A673 (cell line): ENCODE measurements at regions not wholly inside any gene's neighbourhood (a gene's known extent, or its start where the extent isn't known, plus 50 kb on each side); places are given as distances from the start of the nearest gene placed in this dataset.

Experiments
- BruUV-seq: library from RNA; stranded (reverse); fragments of 400-500 nt; replicated peaks from 2 replicates; lab custom pipeline; 2021; lab: Mats Ljungman, UMichigan
- CTCF ChIA-PET: fragments of 300-600 bp; sonication (Branson Sonifier 250); formaldehyde crosslinking; loops from one replicate; lab custom pipeline; 2022; ENCODE audit warnings: antibody characterized with exemption; lab: Charles Lee
- POLR2A ChIA-PET: fragments of 300-600 bp; sonication (Branson Sonifier 250); formaldehyde crosslinking; loops from one replicate; lab custom pipeline; 2022; ENCODE audit warnings: antibody characterized with exemption; ENCODE audit not compliant: low non-redundant PET; lab: Charles Lee
- DNase-seq: peaks from one replicate; pipeline ENCODE4 v3.0.0-alpha.2; 2015; ENCODE audit warnings: low spot score
- H3K27ac ChIP-seq: fragments of 200-600 bp; sonication (generic); 2 replicates; pipeline ENCODE4 v1.5.1; 2016; ENCODE audit warnings: mixed run types, low read depth, mild to moderate bottlenecking, mixed read lengths, antibody characterized with exemption, low read length; ENCODE audit not compliant: poor library complexity, severe bottlenecking
- H3K27me3 ChIP-seq: fragments of 200-600 bp; sonication (generic); replicated peaks from 2 replicates; pipeline ENCODE4 v1.6.1; 2017; ENCODE audit warnings: mixed run types, low read depth, mild to moderate bottlenecking, mixed read lengths, antibody characterized with exemption, low read length; ENCODE audit not compliant: insufficient read depth, poor library complexity
- H3K36me3 ChIP-seq: fragments of 200-600 bp; sonication (generic); 2 replicates; pipeline ENCODE4 v1.6.1; 2016; ENCODE audit warnings: mixed run types, mild to moderate bottlenecking, mixed read lengths, antibody characterized with exemption, low read length; ENCODE audit not compliant: insufficient read depth, poor library complexity, severe bottlenecking
- H3K4me1 ChIP-seq: fragments of 200-600 bp; sonication (generic); 2 replicates; pipeline ENCODE4 v1.6.1; 2017; ENCODE audit warnings: mixed run types, mild to moderate bottlenecking, mixed read lengths, antibody characterized with exemption, low read length; ENCODE audit not compliant: insufficient read depth, poor library complexity, severe bottlenecking
- H3K4me3 ChIP-seq: fragments of 200-600 bp; sonication (generic); 2 replicates; pipeline ENCODE4 v1.5.1; 2016; ENCODE audit warnings: low read depth, mixed run types, mild to moderate bottlenecking, mixed read lengths, low read length; ENCODE audit not compliant: poor library complexity, severe bottlenecking
- H3K9me3 ChIP-seq: fragments of 200-600 bp; sonication (generic); 2 replicates; pipeline ENCODE4 v1.6.1; 2016; ENCODE audit warnings: mixed run types, low read depth, mild to moderate bottlenecking, mixed read lengths, antibody characterized with exemption, low read length; ENCODE audit not compliant: poor library complexity, severe bottlenecking
- EZH2 ChIP-seq: fragments of 200-600 bp; sonication (generic); IDR thresholded peaks from 2 replicates; pipeline ENCODE4 v1.6.1; 2017; ENCODE audit warnings: borderline replicate concordance, low read depth, mild to moderate bottlenecking, mixed read lengths, antibody characterized with exemption, low read length; ENCODE audit not compliant: poor library complexity, severe bottlenecking
- intact Hi-C: fragments of 100-400 bp; cut with micrococcal nuclease; formaldehyde crosslinking; loops from one replicate; pipeline ENCODE4 v1.10.0; 2022; ENCODE audit not compliant: unreplicated experiment
- TF ChIP-seq, protein P1 (sequence below): fragments of 300-800, 200-600 bp; sonication (generic); conservative IDR thresholded peaks from 2 replicates; pipeline ENCODE4 v1.5.1; 2017; ENCODE audit warnings: low read depth, mild to moderate bottlenecking, antibody characterized with exemption, low read length, moderate library complexity, mixed read lengths

DNA sequence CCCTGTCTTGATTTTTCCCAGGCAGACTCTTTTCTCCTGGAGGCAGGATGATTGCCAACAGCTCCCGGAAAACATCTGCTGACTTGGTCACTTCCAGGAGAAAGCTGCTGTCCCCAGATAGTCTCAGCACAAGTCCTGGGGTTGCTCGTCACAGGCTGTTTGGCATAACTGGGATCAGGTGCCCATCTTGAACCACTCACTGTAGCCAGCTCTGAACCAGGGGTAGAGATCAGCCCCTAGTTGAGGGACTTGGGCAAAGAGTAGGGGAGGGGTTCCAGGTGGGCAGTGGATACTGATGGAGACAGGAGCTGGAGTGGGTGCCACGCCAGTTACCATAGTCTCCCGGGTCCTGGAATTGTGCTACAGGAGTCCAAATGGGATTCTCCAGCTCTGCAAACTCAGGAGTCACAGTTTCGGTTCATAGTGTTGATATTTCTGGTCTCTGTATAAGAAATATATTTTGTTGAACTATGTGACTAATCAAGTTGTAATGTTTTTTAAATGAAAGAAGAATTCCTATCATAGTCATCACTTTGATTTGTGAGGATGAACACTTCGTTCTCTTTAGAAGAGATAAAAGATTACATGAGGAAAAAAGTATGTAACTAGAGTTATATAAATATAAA lies 1154.5 kb downstream of the AACS start:
- no TSS peak for BruUV-seq
- intact Hi-C loops: no loop called here
- Histone ChIP-seq H3K27me3 (no peaks in the 10 kb centered on the region), H3K4me1 (no peaks in the 10 kb centered on the region), H3K4me3 (no peak overlapping the region), H3K9me3 (no peaks in the 10 kb centered on the region), H3K36me3 (no peaks in the 10 kb centered on the region), H3K27ac (no peak overlapping the region)
- POLR2A ChIA-PET: no interaction called here
- CTCF ChIA-PET: no interaction called here
- TF ChIP-seq, protein P1, sequence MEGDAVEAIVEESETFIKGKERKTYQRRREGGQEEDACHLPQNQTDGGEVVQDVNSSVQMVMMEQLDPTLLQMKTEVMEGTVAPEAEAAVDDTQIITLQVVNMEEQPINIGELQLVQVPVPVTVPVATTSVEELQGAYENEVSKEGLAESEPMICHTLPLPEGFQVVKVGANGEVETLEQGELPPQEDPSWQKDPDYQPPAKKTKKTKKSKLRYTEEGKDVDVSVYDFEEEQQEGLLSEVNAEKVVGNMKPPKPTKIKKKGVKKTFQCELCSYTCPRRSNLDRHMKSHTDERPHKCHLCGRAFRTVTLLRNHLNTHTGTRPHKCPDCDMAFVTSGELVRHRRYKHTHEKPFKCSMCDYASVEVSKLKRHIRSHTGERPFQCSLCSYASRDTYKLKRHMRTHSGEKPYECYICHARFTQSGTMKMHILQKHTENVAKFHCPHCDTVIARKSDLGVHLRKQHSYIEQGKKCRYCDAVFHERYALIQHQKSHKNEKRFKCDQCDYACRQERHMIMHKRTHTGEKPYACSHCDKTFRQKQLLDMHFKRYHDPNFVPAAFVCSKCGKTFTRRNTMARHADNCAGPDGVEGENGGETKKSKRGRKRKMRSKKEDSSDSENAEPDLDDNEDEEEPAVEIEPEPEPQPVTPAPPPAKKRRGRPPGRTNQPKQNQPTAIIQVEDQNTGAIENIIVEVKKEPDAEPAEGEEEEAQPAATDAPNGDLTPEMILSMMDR: no peak
- TF ChIP-seq EZH2: no peak
- no peak for DNase-seq

DNA sequence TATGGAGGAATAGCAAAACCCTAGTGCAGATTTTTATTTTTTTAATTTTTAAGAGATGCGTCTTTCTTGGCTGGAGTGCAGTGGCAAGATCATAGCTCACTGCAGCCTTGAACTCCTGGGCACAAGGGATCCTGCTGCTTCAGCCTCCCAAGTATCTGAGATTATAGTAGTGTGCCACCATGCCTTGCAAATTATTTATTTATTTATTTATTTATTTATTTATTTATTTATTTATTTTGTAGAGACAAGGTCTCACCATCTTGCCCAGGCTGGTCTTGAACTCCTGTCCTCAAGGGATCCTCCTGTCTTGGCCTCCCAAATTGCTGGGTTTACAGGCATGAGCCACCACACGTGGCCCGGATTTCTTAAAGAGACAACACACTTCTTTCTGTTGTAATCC lies 1158.8 kb downstream of the AACS start:
- no peaks in the 10 kb centered on the region for H3K27me3 ChIP-seq
- CTCF ChIA-PET: no interaction called here
- intact Hi-C loops: no loop called here
- POLR2A ChIA-PET: no interaction called here
- no peaks in the 10 kb centered on the region for H3K9me3 ChIP-seq
- H3K4me1 ChIP-seq: no peaks in the 10 kb centered on the region
- no peak overlapping the region for H3K4me3 ChIP-seq
- no peaks in the 10 kb centered on the region for H3K36me3 ChIP-seq
- TF ChIP-seq, protein P1: no peak
- no peak for TF ChIP-seq EZH2
- no peak for DNase-seq
- no TSS peak for BruUV-seq
- no peak overlapping the region for H3K27ac ChIP-seq

DNA sequence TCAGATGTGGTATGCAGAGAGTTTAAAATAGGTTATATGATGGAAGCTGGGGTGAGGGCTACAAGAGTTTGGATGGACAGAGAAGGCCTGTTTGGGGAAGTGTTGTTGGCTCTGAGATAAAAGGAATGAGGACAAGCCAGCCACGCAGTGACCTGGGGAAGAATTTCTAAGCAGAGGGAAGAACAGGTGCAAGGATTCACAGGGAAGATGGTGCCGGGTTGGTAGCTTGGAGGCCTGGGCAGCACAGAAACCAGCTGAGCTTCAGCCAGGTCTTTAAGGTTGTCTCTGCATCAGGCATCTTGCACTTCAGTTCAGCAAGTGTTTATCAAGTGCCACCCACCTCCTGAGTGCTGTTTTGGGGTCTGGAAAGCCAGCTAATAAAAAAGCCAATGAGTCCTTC lies 1163.7 kb downstream of the AACS start:
- Histone ChIP-seq H3K4me1 (no peaks in the 10 kb centered on the region), H3K36me3 (no peaks in the 10 kb centered on the region), H3K4me3 (no peak overlapping the region), H3K27me3 (no peaks in the 10 kb centered on the region), H3K27ac (no peak overlapping the region), H3K9me3 (no peaks in the 10 kb centered on the region)
- POLR2A ChIA-PET: no interaction called here
- DNase-seq: no peak
- BruUV-seq: no TSS peak
- TF ChIP-seq, protein P1: no peak
- no peak for TF ChIP-seq EZH2
- CTCF ChIA-PET: no interaction called here
- intact Hi-C loops: no loop called here
